ENCODE measurements at regions not wholly inside any gene's neighbourhood (a gene's known extent, or its start where the extent isn't known, plus 50 kb on each side); places are given as distances from the start of the nearest gene placed in this dataset.

DNA sequence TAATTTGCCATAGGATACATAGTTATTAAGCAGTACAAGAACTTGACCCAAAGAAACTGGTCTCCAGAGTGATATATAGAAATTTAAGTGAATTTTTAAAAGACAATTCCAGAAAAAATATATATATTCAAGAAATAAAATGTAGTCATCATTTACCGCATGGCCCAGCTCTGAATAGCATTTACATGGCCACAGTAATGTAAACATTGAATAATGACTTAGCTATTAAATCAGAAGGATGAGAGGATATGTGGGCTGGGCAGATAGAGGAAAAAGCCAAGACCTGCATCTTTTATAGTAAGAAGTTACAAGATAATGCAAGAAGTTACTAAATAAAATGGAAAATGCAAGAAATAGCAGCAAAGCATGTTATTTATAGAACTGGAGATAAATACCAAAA, 405.2 kb upstream of the WWC1 start (continued):
- TF ChIP-seq ZNF70 (CRISPR knock-in tag; IDR thresholded peaks at IDR 0.05): no peak
- TF ChIP-seq TCF4 (CRISPR knock-in tag; IDR thresholded peaks at IDR 0.05; ENCODE audit: borderline replicate concordance): no peak
- no peak for TF ChIP-seq ARNTL (CRISPR knock-in tag; IDR thresholded peaks at IDR 0.05; ENCODE audit: borderline replicate concordance, low read depth)

DNA sequence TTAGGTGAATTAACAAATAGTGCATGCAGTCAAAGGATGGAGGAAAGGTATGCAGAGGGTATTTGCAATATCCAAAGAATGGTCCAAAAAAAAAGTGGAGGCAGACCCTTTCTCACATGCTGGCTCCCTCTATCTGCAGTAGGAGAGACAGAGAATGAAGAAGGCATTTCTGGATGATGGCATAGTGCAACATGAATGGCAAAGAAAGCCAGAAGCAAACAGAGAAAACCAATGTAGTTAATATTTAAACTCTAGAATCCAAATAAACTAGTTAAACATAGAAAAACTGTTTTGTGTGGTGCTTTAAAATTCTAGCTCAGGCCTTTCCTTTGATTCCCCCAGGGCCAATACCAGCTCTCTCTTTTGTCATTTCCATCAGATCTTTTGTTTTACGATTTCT, 403.1 kb upstream of the WWC1 start:
- TF ChIP-seq ZC3H10 (CRISPR knock-in tag; IDR thresholded peaks at IDR 0.05) (no peak), TOX (CRISPR knock-in tag; IDR thresholded peaks at IDR 0.05; ENCODE audit: borderline replicate concordance) (no peak), ZNF565 (CRISPR knock-in tag; conservative IDR thresholded peaks at IDR 0.05; ENCODE audit: low read depth) (no peak), ARNTL (CRISPR knock-in tag; IDR thresholded peaks at IDR 0.05; ENCODE audit: borderline replicate concordance, low read depth) (no peak), ISL1 (CRISPR knock-in tag; IDR thresholded peaks at IDR 0.05) (no peak), ZNF70 (CRISPR knock-in tag; IDR thresholded peaks at IDR 0.05) (no peak), ZFP3 (CRISPR knock-in tag; IDR thresholded peaks at IDR 0.05) (no peak), TCF4 (CRISPR knock-in tag; IDR thresholded peaks at IDR 0.05; ENCODE audit: borderline replicate concordance) (no peak), ESRRG (CRISPR knock-in tag; IDR thresholded peaks at IDR 0.05) (no peak), ZFP30 (CRISPR knock-in tag; IDR thresholded peaks at IDR 0.05) (no peak), CSDC2 (CRISPR knock-in tag; IDR thresholded peaks at IDR 0.05) (no peak)
- TF ChIP-seq, protein P1, sequence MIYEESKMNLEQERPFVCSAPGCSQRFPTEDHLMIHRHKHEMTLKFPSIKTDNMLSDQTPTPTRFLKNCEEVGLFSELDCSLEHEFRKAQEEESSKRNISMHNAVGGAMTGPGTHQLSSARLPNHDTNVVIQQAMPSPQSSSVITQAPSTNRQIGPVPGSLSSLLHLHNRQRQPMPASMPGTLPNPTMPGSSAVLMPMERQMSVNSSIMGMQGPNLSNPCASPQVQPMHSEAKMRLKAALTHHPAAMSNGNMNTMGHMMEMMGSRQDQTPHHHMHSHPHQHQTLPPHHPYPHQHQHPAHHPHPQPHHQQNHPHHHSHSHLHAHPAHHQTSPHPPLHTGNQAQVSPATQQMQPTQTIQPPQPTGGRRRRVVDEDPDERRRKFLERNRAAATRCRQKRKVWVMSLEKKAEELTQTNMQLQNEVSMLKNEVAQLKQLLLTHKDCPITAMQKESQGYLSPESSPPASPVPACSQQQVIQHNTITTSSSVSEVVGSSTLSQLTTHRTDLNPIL (CRISPR knock-in tag; IDR thresholded peaks at IDR 0.05; ENCODE audit: low read depth): no peak
- TF ChIP-seq, protein P2, sequence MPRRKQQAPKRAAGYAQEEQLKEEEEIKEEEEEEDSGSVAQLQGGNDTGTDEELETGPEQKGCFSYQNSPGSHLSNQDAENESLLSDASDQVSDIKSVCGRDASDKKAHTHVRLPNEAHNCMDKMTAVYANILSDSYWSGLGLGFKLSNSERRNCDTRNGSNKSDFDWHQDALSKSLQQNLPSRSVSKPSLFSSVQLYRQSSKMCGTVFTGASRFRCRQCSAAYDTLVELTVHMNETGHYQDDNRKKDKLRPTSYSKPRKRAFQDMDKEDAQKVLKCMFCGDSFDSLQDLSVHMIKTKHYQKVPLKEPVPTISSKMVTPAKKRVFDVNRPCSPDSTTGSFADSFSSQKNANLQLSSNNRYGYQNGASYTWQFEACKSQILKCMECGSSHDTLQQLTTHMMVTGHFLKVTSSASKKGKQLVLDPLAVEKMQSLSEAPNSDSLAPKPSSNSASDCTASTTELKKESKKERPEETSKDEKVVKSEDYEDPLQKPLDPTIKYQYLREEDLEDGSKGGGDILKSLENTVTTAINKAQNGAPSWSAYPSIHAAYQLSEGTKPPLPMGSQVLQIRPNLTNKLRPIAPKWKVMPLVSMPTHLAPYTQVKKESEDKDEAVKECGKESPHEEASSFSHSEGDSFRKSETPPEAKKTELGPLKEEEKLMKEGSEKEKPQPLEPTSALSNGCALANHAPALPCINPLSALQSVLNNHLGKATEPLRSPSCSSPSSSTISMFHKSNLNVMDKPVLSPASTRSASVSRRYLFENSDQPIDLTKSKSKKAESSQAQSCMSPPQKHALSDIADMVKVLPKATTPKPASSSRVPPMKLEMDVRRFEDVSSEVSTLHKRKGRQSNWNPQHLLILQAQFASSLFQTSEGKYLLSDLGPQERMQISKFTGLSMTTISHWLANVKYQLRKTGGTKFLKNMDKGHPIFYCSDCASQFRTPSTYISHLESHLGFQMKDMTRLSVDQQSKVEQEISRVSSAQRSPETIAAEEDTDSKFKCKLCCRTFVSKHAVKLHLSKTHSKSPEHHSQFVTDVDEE (CRISPR knock-in tag; IDR thresholded peaks at IDR 0.05): no peak
- TF ChIP-seq, protein P3, sequence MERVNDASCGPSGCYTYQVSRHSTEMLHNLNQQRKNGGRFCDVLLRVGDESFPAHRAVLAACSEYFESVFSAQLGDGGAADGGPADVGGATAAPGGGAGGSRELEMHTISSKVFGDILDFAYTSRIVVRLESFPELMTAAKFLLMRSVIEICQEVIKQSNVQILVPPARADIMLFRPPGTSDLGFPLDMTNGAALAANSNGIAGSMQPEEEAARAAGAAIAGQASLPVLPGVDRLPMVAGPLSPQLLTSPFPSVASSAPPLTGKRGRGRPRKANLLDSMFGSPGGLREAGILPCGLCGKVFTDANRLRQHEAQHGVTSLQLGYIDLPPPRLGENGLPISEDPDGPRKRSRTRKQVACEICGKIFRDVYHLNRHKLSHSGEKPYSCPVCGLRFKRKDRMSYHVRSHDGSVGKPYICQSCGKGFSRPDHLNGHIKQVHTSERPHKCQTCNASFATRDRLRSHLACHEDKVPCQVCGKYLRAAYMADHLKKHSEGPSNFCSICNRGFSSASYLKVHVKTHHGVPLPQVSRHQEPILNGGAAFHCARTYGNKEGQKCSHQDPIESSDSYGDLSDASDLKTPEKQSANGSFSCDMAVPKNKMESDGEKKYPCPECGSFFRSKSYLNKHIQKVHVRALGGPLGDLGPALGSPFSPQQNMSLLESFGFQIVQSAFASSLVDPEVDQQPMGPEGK (CRISPR knock-in tag; IDR thresholded peaks at IDR 0.05; ENCODE audit: borderline replicate concordance): no peak
- ATAC-seq: no peak

DNA sequence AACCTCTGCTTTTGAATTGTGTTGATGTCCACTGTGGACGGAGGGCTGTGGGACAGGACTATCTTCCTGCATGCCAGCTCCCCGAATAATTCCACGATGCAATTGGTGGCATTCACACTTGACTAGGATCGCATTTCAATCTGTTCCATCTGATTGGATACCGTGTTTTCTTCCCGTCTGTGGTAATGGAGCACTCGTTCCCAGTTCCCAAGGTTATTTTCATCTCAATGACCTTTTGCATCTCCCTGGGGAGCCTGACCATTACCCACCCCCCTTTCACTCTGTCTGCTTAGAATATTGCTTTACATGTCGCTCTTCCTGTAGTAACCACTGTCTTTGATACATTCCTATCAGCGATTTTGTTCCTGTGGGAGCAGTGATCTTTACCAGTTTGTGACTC, 402.2 kb upstream of the WWC1 start:
- TF ChIP-seq CSDC2 (CRISPR knock-in tag; IDR thresholded peaks at IDR 0.05) (no peak), GLIS3 (CRISPR knock-in tag; IDR thresholded peaks at IDR 0.05) (no peak), ESRRG (CRISPR knock-in tag; IDR thresholded peaks at IDR 0.05) (no peak), RARB (CRISPR knock-in tag; IDR thresholded peaks at IDR 0.05) (no peak), ZFP3 (CRISPR knock-in tag; IDR thresholded peaks at IDR 0.05) (no peak), BACH2 (CRISPR knock-in tag; IDR thresholded peaks at IDR 0.05; ENCODE audit: borderline replicate concordance) (no peak), TOX (CRISPR knock-in tag; IDR thresholded peaks at IDR 0.05; ENCODE audit: borderline replicate concordance) (no peak), ZNF70 (CRISPR knock-in tag; IDR thresholded peaks at IDR 0.05) (no peak), ZNF8 (CRISPR knock-in tag; IDR thresholded peaks at IDR 0.05) (no peak), ZC3H10 (CRISPR knock-in tag; IDR thresholded peaks at IDR 0.05) (no peak), ZNF565 (CRISPR knock-in tag; conservative IDR thresholded peaks at IDR 0.05; ENCODE audit: low read depth) (no peak), ARNTL (CRISPR knock-in tag; IDR thresholded peaks at IDR 0.05; ENCODE audit: borderline replicate concordance, low read depth) (no peak), TCF4 (CRISPR knock-in tag; IDR thresholded peaks at IDR 0.05; ENCODE audit: borderline replicate concordance) (no peak)
- TF ChIP-seq, protein P1 (CRISPR knock-in tag; IDR thresholded peaks at IDR 0.05; ENCODE audit: low read depth): no peak
- TF ChIP-seq, protein P2 (CRISPR knock-in tag; IDR thresholded peaks at IDR 0.05): no peak
- no peak for ATAC-seq

Data from SK-N-SH treated with all-trans-retinoic acid at 6 μM for 48 hours (cell line).